Endodermal cell (in vitro differentiated cells): ENCODE measurements at regions not wholly inside any gene's neighbourhood (a gene's known extent, or its start where the extent isn't known, plus 50 kb on each side); places are given as distances from the start of the nearest gene placed in this dataset.
"Not testable (repeated sequence)": the region's sequence is repeated elsewhere in the genome, so short reads cannot be mapped to it uniquely, and the experiment has no call there.

Experiments used
- DNase-seq: peaks from one replicate; pipeline ENCODE4 v3.0.0-alpha.2; 2017
- H3K27ac ChIP-seq: 2 replicates; pipeline ENCODE4 v1.5.1; 2013; ENCODE audit warnings: mild to moderate bottlenecking, low read depth, low read length, moderate library complexity
- H3K27me3 ChIP-seq: 2 replicates; pipeline ENCODE4 v1.6.1; 2013; ENCODE audit warnings: mild to moderate bottlenecking, low read length, moderate library complexity; ENCODE audit not compliant: insufficient read depth, control insufficient read depth, poor library complexity, severe bottlenecking
- H3K36me3 ChIP-seq: 2 replicates; pipeline ENCODE4 v1.7.0; 2013; ENCODE audit warnings: mild to moderate bottlenecking, low read length, moderate library complexity; ENCODE audit not compliant: control insufficient read depth, insufficient read depth
- H3K4me1 ChIP-seq: one replicate; pipeline ENCODE4 v1.7.0; 2013; ENCODE audit warnings: low read length; ENCODE audit not compliant: control insufficient read depth, insufficient read depth
- H3K4me3 ChIP-seq: 2 replicates; pipeline ENCODE4 v1.5.1; 2013; ENCODE audit warnings: mild to moderate bottlenecking, low read length, moderate library complexity
- H3K9ac ChIP-seq: 2 replicates; pipeline ENCODE4 v1.6.1; 2013; ENCODE audit warnings: mild to moderate bottlenecking, low read length, moderate library complexity; ENCODE audit not compliant: poor library complexity, severe bottlenecking; ENCODE audit errors: extremely low read depth
- H3K9me3 ChIP-seq: 2 replicates; pipeline ENCODE4 v1.6.1; 2013; ENCODE audit warnings: mild to moderate bottlenecking, low read length, moderate library complexity; ENCODE audit not compliant: control insufficient read depth
- H3K27ac Mint-ChIP-seq: 2 replicates; pipeline ENCODE4 v1.8.0; 2020; ENCODE audit warnings: mixed read lengths
- H3K27me3 Mint-ChIP-seq: 2 replicates; pipeline ENCODE4 v1.8.0; 2021; ENCODE audit warnings: mild to moderate bottlenecking, mixed read lengths; ENCODE audit not compliant: insufficient read depth
- H3K36me3 Mint-ChIP-seq: 2 replicates; pipeline ENCODE4 v1.8.0; 2020; ENCODE audit warnings: low read depth, mixed read lengths
- H3K4me1 Mint-ChIP-seq: 2 replicates; pipeline ENCODE4 v1.8.0; 2020; ENCODE audit warnings: mixed read lengths
- H3K4me3 Mint-ChIP-seq: 2 replicates; pipeline ENCODE4 v1.8.0; 2020; ENCODE audit warnings: mild to moderate bottlenecking, moderate library complexity, mixed read lengths
- H3K9me3 Mint-ChIP-seq: 2 replicates; pipeline ENCODE4 v1.8.0; 2020; ENCODE audit warnings: mild to moderate bottlenecking, mixed read lengths
- WGBS, 2 experiments: methylation state at CpG; one replicate each; pipeline versions ENCODE4 v1.1.5 to v1.1.7; 2013; ENCODE audit warnings: missing lambda C conversion rate in 2 of 2, mixed read lengths in 1 of 2; ENCODE audit not compliant: insufficient coverage in 1 of 2, insufficient read length in 1 of 2; 5-methylcytosine and 5-hydroxymethylcytosine counted together

GRCh38 chr1:206297145-206298031 lies 94.0 kb downstream of the SRGAP2 start:
- DNase-seq, H3K9ac ChIP-seq, H3K4me1 ChIP-seq, H3K9me3 Mint-ChIP-seq, H3K27me3 ChIP-seq, H3K36me3 Mint-ChIP-seq, H3K4me1 Mint-ChIP-seq, H3K4me3 ChIP-seq, H3K27me3 Mint-ChIP-seq, H3K27ac ChIP-seq, H3K36me3 ChIP-seq, H3K27ac Mint-ChIP-seq, H3K4me3 Mint-ChIP-seq, H3K9me3 ChIP-seq: not testable (repeated sequence)
- WGBS, 2 experiments, result no CpG with 5 or more reads among the region's 5 CpGs

- not testable (repeated sequence) for H3K27ac ChIP-seq, H3K9ac ChIP-seq, H3K27ac Mint-ChIP-seq, H3K4me1 Mint-ChIP-seq, H3K27me3 Mint-ChIP-seq, H3K9me3 Mint-ChIP-seq, H3K27me3 ChIP-seq, H3K36me3 Mint-ChIP-seq, H3K36me3 ChIP-seq, H3K4me1 ChIP-seq, H3K4me3 Mint-ChIP-seq, H3K9me3 ChIP-seq, DNase-seq, H3K4me3 ChIP-seq
- no CpG with 5 or more reads among the region's 4 CpGs for WGBS, 2 experiments
Measured at GRCh38 chr1:206298032-206298392, 94.7 kb downstream of the SRGAP2 start.

- not testable (repeated sequence) for H3K4me3 Mint-ChIP-seq, H3K4me1 ChIP-seq, H3K27me3 ChIP-seq, H3K27ac ChIP-seq, H3K27ac Mint-ChIP-seq, H3K27me3 Mint-ChIP-seq, H3K9me3 ChIP-seq, H3K36me3 Mint-ChIP-seq, H3K9me3 Mint-ChIP-seq, H3K4me3 ChIP-seq, H3K4me1 Mint-ChIP-seq, DNase-seq, H3K9ac ChIP-seq, H3K36me3 ChIP-seq
- WGBS, 2 experiments, result no CpG with 5 or more reads among the region's 5 CpGs
Measured at GRCh38 chr1:206299181-206299791, 95.9 kb downstream of the SRGAP2 start.

GRCh38 chr1:206299942-206300341 lies 96.6 kb downstream of the SRGAP2 start:
- not testable (repeated sequence) for H3K4me3 Mint-ChIP-seq, H3K4me1 Mint-ChIP-seq, H3K4me3 ChIP-seq, H3K27me3 Mint-ChIP-seq, DNase-seq, H3K9me3 ChIP-seq, H3K27ac ChIP-seq, H3K27ac Mint-ChIP-seq, H3K9me3 Mint-ChIP-seq, H3K27me3 ChIP-seq, H3K36me3 ChIP-seq, H3K9ac ChIP-seq, H3K4me1 ChIP-seq, H3K36me3 Mint-ChIP-seq
- WGBS, 2 experiments, result no CpG with 5 or more reads among the region's 2 CpGs

- not testable (repeated sequence) for H3K27ac ChIP-seq, H3K9me3 ChIP-seq, H3K4me3 Mint-ChIP-seq, H3K27me3 ChIP-seq, H3K4me3 ChIP-seq, H3K9ac ChIP-seq, DNase-seq, H3K27me3 Mint-ChIP-seq, H3K4me1 Mint-ChIP-seq, H3K27ac Mint-ChIP-seq, H3K4me1 ChIP-seq, H3K9me3 Mint-ChIP-seq, H3K36me3 ChIP-seq
- peaks cover 14% of the 10 kb centered on the region for H3K36me3 Mint-ChIP-seq
- 100% methylated on average over 1 of the region's 1 CpG; no CpG with 5 or more reads in 1 of the 2 experiments for WGBS, 2 experiments
Measured at GRCh38 chr1:206302056-206302455, 98.7 kb downstream of the SRGAP2 start.

GRCh38 chr1:206307442-206307841 lies 104.1 kb downstream of the SRGAP2 start:
- H3K36me3 Mint-ChIP-seq, result peaks cover 14% of the 10 kb centered on the region
- H3K4me1 Mint-ChIP-seq, H3K27me3 Mint-ChIP-seq, H3K36me3 ChIP-seq, H3K27ac ChIP-seq, H3K4me3 Mint-ChIP-seq, H3K4me3 ChIP-seq, DNase-seq, H3K4me1 ChIP-seq, H3K9me3 ChIP-seq, H3K9ac ChIP-seq, H3K27me3 ChIP-seq, H3K9me3 Mint-ChIP-seq, H3K27ac Mint-ChIP-seq: not testable (repeated sequence)
- 80% methylated on average over 1 of the region's 31 CpGs; no CpG with 5 or more reads in 1 of the 2 experiments for WGBS, 2 experiments

GRCh38 chr1:206310948-206311347 lies 107.6 kb downstream of the SRGAP2 start:
- H3K4me3 Mint-ChIP-seq, H3K4me1 Mint-ChIP-seq, H3K9me3 Mint-ChIP-seq, H3K36me3 Mint-ChIP-seq, H3K4me3 ChIP-seq, H3K27me3 ChIP-seq, H3K4me1 ChIP-seq, H3K9ac ChIP-seq, DNase-seq, H3K9me3 ChIP-seq, H3K36me3 ChIP-seq, H3K27ac ChIP-seq, H3K27me3 Mint-ChIP-seq, H3K27ac Mint-ChIP-seq: not testable (repeated sequence)
- WGBS, 2 experiments, result no CpG with 5 or more reads among the region's 2 CpGs
